Fibroblast of pulmonary artery (primary cell): ENCODE measurements at regions not wholly inside any gene's neighbourhood (a gene's known extent, or its start where the extent isn't known, plus 50 kb on each side); places are given as distances from the start of the nearest gene placed in this dataset.

Source experiments
- DNase-seq: peaks from one replicate; pipeline ENCODE4 v3.0.0-alpha.2; 2010; ENCODE audit warnings: low read depth
- H3K4me3 ChIP-seq: replicated peaks from 2 replicates; pipeline ENCODE4 v1.5.1; 2011; ENCODE audit warnings: low read depth, mild to moderate bottlenecking, control low read depth, low read length, moderate library complexity
- CTCF ChIP-seq: IDR thresholded peaks from 2 replicates; pipeline ENCODE4 v1.5.1; 2011; ENCODE audit warnings: mild to moderate bottlenecking, control low read depth, low read length, inconsistent platforms; ENCODE audit errors: missing control alignments

- H3K4me3 ChIP-seq = no peak overlapping the region
- no peak for TF ChIP-seq CTCF
- DNase-seq = peak; percentile 16
These were observed 52.5 kb upstream of the RXFP2 start for GRCh38 chr13:31686670-31687425.
